Activated naive CD4-positive, alpha-beta T cell treated with anti-CD3 and anti-CD28 coated beads, Interleukin-2, amount 50 U/mL, for 16 hours (primary cell): ENCODE measurements at regions not wholly inside any gene's neighbourhood (a gene's known extent, or its start where the extent isn't known, plus 50 kb on each side); places are given as distances from the start of the nearest gene placed in this dataset.
A peak's percentile ranks its signal among the peaks of the same experiment; 100 is the strongest.

Experiments used
- DNase-seq: peaks from one replicate; pipeline ENCODE4 v3.0.0-alpha.2; 2020

- DNase-seq: no peak
Measured at GRCh38 chr2:12300019-12300602, 416.6 kb upstream of the TRIB2 start.

- no peak for DNase-seq
Measured at GRCh38 chr2:12300927-12301326, 415.8 kb upstream of the TRIB2 start.

GRCh38 chr2:12302140-12302539 is 414.6 kb upstream of the TRIB2 start:
- no peak for DNase-seq

DNA sequence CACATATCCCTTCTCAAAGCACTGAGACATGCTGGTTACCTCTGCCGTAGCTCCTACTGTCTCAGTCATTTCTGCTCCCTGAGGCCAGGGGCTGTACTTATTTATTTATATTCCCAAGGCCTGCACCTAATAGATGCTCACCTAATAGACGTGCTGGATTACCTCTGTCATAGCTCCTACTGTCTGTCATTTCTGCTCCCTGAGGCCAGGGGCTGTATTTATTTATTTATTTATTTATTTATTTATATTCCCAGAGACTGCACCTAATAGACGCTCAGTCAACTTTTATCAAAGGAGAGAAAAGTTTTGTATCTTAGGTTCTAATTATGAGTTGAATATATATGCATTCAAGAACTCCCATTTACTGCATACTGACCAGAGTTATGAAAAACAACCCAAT is 414.0 kb upstream of the TRIB2 start:
- no peak for DNase-seq

DNA sequence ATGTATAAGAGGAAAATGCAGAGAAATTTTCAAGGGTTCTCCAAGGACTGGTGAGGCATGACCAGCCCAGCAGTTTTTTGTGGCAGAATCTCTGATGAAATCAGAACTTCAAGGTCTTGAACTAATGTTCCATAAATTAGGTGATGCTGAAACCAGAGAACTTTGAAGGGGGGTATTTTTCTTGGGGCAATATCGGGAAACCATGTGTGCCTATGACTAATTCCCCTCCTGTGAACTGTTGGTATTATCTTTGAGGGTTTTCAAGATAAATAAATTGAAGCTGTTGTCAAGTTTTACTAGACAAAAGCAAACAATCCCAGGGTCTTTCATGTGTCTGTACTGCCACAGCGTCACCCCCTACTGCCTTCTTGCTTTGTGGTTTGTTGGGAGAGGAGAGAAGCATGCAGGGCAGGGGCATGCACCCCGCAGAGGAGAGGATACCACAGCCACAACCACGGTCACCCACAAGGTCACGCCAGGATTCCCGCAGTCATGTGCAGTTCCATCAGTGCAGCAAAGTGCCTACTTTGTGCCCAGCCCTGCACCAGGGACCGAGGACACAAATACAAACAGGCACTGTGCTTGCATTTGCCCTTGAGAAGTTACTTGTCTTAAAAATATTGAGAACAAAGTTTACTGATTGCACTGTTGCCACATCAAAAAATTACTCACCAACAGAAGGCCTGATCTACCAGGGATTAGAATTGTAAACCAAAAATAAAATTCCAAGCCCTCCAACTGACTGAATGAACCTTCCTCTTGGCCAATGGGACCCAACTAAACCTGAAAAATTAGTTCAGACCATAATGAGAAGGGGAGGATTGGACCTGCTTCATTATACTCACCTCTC is 413.3 kb upstream of the TRIB2 start:
- no peak for DNase-seq

DNA sequence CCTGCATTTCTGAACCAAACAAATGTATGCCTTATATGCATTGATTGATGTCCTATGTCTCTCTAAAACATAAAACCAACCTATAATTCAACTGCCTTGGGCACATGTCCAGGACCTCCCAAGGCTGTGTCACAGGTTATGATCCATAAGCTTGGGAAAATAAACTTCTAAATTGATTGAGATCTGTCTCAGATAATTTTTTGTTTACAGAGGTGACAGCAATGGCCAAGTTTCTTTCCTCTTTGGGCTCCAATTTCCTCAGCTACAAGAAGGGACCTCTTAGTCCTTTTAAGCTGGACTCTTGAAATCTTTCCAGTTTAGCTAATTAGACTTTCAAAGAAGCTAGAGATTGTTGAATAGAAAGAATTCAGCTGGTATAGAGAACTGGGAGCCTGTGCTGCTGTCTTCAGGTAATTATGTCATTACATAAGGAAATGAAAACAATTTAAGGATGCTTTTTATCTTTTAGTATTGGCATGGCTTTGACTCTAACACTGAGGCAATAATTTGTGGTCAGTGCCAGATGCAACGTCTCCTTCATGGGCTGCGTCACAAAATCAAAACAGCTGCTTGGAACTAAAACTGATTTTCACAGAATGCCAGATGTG is 412.1 kb upstream of the TRIB2 start:
- no peak for DNase-seq

- DNase-seq: no peak
Measured at GRCh38 chr2:12305931-12306330, 410.8 kb upstream of the TRIB2 start.

DNA sequence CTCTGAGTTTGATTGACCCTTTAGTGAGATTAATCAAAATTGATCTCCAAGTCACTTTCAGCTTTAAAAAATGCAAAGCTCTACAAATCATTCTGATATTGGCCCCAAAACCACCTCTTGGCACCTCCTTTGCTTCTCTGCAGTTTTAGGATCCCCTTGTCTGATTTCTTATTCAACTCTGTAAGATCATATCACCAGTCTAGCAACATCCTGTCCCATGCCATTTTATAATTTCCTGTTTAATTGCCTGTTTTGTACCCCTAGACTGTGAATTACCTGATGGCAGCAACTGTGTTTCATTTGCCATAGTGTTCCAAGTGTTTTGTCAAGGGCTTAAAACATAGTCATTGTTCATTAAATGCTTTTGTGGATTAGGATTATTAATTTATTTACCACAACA is 406.3 kb upstream of the TRIB2 start:
- no peak for DNase-seq

- DNase-seq: no peak
Measured at GRCh38 chr2:12313445-12314126, 403.1 kb upstream of the TRIB2 start.

- DNase-seq: no peak
Measured at GRCh38 chr2:12314127-12314760, 402.5 kb upstream of the TRIB2 start.

DNA sequence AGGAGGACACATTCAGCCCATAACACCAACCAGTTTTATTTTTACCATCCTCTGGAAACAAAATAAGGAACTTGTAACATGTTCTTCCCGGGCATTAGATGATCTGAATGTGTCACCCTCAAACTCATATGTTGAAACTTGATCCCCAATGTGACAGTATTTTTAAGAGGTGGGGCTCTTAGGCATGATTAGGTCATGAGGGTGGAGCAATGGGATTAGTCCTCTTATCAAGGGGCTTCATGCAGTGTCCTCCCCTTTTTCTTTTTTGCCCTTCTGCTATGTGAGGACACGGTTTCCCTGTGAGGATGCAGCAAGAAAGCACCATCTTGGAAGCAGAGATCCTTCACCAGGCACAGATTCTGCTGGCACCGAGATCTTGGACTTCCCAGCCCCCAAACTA is 401.5 kb upstream of the TRIB2 start:
- DNase-seq: no peak

- DNase-seq: no peak
Measured at GRCh38 chr2:12316476-12316875, 400.3 kb upstream of the TRIB2 start.

GRCh38 chr2:12317286-12317685 is 399.4 kb upstream of the TRIB2 start:
- no peak for DNase-seq

DNA sequence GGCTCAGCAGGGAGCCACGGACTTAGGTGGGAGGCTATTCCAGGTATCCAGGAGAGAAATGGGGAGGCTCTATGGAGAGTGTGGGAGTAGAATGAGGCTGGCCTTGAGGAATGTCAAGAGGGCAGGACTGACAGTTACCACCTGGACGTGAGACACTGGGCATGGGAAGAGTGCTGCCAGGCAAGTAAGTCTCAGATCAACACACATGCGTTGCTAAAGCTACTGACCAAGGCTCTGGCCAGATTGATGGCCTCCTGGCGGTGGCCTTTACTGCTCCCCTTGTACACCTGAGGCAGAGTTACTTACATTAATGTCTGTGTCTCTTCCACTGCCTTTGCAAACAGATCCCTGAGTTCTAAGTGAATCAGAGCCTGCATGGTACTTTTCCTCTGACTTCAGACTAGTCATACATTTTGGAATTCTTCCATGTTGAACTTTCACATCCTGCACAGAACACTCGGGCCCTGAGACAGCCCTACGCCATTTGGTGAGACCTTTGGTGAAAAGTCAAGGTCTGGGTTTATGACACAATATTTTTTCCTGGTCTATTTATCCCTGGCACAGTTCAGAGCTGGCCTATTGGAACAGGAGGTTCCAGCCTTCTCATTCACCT is 398.8 kb upstream of the TRIB2 start:
- DNase-seq: no peak

GRCh38 chr2:12318427-12319057 is 398.2 kb upstream of the TRIB2 start:
- no peak for DNase-seq

GRCh38 chr2:12320027-12320734 is 396.6 kb upstream of the TRIB2 start:
- DNase-seq: no peak

DNA sequence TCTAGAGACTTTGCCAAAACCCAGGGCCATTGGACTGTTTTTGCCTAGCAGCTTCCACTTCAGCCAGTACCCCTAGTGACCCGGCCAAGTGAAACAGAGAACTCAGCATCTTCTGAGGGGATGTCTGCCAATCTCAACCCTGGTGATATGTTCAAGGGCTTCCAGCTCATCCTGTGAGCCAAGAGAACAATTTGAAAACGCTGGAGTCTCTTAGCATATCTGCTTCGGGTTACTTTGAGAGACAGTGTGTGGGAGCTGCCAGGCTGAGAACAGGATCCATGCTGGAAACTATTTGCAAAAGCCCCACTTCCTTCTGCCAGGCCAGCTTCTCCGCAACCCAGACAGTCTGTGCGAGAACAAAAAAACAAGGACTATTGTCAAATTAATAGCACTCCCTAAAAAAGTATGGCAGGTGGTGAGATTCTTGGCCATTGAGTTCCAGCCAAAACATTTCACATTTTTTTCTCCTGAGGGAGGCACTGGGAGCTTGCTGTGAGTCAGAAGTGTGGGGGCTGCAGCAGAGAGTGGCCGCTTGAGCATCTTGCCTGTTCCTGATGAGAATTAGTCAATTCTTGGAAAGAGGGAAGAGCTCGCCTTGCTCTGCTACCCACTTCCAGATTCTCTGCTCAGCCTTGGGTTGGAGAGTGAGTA is 395.6 kb upstream of the TRIB2 start:
- no peak for DNase-seq

- no peak for DNase-seq
Measured at GRCh38 chr2:12321886-12322285, 394.9 kb upstream of the TRIB2 start.

- no peak for DNase-seq
Measured at GRCh38 chr2:12325806-12326205, 390.9 kb upstream of the TRIB2 start.

DNA sequence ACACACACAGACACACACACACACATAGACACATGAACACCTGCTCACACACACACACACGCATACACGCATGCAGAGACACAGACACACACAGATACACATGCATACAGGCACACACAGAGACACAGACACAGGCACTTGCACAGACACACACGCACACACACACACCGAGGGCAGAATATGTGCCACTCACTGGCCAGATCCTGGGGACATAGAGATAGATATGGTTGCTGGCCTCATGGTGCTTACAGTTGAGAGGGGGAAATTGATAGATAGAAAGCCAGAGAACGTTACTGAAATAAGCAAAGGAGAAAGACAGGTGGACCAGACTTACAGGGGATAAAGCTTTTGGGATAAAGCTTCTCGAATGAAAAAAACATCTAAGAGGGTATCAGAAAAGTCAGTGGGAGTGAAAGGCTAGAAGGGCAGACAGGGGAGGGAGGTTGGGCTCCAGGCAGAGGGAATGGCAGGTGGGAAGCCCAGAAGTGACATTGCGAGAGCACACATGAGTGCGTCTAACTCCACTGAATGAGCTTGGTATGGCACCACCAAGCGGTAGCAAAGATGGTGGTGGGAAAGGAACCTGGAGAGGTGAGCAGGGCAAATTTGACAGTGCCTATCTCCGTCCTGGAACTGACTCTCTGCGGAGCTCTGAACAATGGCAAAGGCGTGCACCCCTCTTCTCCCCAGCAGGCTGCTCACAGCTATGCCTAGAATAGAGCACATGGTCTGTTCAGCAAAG is 390.1 kb upstream of the TRIB2 start:
- peak; percentile 20 for DNase-seq
